ENCODE measurements at regions not wholly inside any gene's neighbourhood (a gene's known extent, or its start where the extent isn't known, plus 50 kb on each side); places are given as distances from the start of the nearest gene placed in this dataset.

- DNase-seq = no peak
Observed at GRCh38 chr1:208807446-208808127, 563.4 kb upstream of the PLXNA2 start.

GRCh38 chr1:208808301-208808700, 564.1 kb upstream of the PLXNA2 start:
- no peak for DNase-seq

DNA sequence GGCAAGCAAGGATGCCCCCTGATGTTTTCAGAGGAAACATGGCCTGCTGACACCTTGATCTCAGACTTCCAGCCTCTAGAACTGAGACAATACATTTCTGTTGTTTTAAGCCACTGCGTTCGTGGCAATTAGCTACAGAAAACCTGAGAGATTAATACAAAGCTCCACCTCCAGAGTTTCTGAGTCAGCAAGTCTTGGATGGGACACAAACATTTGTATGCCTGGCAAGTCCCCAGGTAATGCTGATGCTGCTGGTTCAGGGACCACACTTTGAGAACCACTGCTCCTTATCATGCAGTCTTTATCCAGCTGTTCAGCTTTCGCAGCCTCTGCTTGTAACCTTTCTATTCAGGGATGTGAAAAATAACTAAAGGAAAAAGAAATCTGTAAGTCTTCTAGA, 565.7 kb upstream of the PLXNA2 start:
- DNase-seq = no peak

- no peak for DNase-seq
Observed at GRCh38 chr1:208818770-208819445, 574.7 kb upstream of the PLXNA2 start.

- no peak for DNase-seq
Observed at GRCh38 chr1:208820580-208821212, 576.5 kb upstream of the PLXNA2 start.

- no peak for DNase-seq
Observed at GRCh38 chr1:208821939-208822338, 577.8 kb upstream of the PLXNA2 start.

GRCh38 chr1:208825300-208825699, 581.1 kb upstream of the PLXNA2 start:
- DNase-seq = no peak

DNA sequence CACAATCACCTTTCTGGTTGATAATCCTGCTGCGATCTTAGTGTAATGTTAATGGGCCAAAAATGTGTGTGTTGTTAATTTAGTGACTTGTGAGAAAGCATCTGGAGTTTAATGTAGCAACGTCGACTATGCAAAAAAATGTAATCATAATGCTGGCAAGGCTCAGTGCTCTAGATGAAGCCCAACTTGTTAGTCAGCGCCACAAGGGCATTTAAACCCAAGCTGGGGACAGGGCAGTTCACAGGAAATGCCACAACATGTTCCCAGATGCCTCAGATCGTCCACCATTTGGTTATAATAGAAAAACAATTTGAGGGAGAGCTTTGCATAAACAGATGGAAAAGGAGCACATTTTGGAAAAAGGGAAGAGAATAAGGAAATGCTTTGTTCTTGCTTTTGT, 585.4 kb upstream of the PLXNA2 start:
- no peak for DNase-seq

- DNase-seq = no peak
Observed at GRCh38 chr1:208834381-208835096, 590.4 kb upstream of the PLXNA2 start.

GRCh38 chr1:208835097-208835463, 590.9 kb upstream of the PLXNA2 start:
- DNase-seq = no peak

- DNase-seq = no peak
Observed at GRCh38 chr1:208835781-208836180, 591.6 kb upstream of the PLXNA2 start.

DNA sequence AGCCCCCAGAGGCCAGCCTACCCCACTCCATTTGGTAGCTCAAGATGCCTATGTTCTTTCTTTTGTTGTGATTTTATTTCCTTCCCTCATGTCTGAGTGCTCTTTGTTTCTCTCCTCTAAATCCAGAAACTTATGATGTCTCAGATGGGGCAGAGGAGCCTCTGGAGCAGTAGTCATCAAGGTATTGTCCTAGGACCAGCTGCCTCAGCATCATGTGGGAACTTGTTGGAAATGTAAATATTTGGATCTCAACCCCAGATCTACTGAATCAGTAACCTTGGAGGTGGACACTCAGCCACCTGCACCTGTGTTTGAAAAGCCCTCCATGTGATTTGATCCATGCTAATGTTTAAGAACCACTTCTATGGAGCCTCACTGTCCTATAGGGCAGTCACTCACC, 593.1 kb upstream of the PLXNA2 start:
- DNase-seq = no peak

DNA sequence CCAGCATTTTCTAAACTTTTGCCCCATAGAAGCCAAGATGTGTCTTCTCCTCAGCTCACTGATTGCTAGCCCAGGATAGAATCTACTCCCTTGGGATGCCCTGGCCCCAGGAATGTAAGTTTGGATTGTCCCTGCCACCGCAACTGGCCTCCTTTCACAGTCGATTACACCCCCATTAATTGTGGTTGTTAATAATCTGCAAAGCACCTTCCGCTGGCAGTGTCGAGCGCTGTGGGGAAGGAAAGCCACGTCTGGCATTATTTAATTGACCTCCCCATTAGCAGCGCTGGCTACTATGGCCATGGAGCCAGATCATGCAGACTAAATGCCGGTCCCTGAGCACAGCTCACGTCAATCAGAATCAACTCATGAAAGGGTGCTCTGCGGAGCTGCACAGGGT, 597.3 kb upstream of the PLXNA2 start:
- no peak for DNase-seq

DNA sequence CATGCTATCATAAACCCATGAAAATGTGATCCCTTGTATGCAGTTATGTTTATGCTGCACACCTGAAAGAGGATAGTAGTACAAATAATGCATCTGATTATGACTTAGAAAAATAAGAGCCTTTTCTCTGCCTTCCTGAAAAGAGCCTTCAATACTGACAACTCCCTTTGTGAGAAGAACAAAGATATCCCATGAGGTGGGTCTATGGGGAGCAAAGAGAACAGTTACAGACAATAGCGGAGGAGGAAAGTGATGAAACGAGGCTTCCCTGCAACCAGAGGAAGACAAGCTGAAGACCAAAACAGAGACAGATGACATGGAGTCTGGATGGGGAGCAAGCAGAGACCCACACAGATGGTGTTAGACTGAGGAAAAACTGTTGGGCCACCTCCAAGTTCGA, 598.3 kb upstream of the PLXNA2 start:
- no peak for DNase-seq

DNA sequence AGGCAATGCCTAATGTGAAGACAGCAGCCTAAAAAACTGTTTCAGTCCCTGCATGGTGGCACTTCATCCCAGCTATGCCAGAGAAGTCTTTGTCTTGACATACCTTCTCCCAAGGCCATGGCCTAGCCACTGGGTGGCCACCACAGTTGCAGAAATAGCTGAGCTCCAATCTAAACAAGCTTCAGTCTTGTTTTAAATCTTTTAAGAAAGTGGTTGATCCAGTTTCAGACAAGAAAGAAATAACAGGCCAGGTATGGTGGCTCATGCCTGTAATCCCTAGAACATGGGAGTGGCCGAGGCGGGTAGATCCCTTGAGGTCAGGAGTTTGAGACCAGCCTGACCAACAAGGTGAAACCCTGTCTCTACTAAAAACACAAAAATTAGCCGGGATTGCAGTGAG, 600.0 kb upstream of the PLXNA2 start:
- DNase-seq = no peak

GRCh38 chr1:208848854-208849253, 604.7 kb upstream of the PLXNA2 start:
- DNase-seq = no peak

GRCh38 chr1:208850442-208850841, 606.3 kb upstream of the PLXNA2 start:
- DNase-seq = no peak

GRCh38 chr1:208851366-208851765, 607.2 kb upstream of the PLXNA2 start:
- DNase-seq = no peak

DNA sequence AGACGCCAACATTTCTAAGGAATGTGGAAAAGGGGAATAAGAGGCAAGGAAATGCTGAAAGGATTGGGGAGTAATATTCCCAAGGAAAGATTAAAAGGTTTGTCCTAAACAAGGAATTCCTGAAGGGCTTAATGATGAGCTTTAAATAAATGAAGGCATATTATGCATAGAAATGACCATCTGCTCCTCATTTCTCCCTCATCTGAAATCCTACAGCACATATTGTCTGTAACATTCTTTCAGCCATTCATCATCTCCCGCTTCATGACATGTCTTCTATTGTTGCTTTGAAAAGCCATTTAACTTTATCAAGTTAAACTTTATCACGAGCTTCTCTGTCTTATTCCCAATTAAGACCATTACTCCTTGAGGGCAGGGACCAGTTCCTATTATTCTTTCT, 608.7 kb upstream of the PLXNA2 start:
- DNase-seq = no peak

- DNase-seq = no peak
Observed at GRCh38 chr1:208855403-208855802, 611.2 kb upstream of the PLXNA2 start.

GRCh38 chr1:208857465-208857864, 613.3 kb upstream of the PLXNA2 start:
- DNase-seq = no peak

GRCh38 chr1:208858738-208859137, 614.6 kb upstream of the PLXNA2 start:
- DNase-seq = no peak

DNA sequence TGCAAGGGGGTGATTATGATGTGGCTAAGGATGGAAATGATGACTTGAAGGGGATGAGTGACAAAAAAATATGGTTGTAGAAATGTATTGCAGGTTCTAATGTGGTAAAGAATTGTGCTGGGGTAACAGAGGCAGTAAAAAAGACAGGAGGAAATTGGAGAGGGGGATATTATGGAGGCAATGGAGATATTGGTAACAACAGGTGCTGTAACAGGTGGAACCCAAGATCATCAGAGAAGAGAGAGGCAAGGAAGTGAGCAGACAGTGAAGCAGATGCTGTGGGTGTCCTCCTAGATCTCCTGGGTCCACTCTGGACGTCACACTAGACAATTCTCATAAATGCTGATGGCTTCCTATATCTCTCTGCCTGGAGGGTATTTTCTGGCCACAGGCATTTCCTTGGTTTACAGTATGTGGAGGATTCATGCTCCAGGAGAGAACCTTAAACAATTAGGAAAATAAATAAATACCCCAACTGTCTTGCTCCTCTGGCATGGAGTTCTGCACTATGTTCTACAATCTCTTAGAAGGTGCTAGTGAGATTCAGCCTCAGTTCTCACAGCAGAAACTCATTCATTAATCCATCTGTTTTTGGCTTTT, 620.3 kb upstream of the PLXNA2 start:
- DNase-seq = no peak
